ENCODE measurements at regions not wholly inside any gene's neighbourhood (a gene's known extent, or its start where the extent isn't known, plus 50 kb on each side); places are given as distances from the start of the nearest gene placed in this dataset.

DNA sequence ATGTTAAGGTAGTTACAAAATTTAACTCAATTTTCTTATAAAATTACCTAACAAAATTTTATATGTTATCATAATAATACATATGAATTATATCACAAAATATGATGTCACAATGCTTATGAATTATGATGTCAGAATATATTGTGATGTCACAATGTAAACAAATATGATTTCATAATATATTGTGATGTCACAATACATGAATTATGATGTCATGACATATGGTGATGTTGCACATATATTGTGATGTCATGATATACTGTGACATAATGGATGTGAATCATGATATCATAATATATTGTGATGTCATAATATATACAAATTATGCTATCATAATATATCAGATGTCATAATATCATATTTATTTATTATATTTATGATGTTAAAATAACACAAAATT, 1879.9 kb downstream of the TP53TG3F start:
- TF ChIP-seq ELF4 (CRISPR knock-in tag; IDR thresholded peaks at IDR 0.05; ENCODE audit: low read depth), result no peak
- TF ChIP-seq, protein P1, sequence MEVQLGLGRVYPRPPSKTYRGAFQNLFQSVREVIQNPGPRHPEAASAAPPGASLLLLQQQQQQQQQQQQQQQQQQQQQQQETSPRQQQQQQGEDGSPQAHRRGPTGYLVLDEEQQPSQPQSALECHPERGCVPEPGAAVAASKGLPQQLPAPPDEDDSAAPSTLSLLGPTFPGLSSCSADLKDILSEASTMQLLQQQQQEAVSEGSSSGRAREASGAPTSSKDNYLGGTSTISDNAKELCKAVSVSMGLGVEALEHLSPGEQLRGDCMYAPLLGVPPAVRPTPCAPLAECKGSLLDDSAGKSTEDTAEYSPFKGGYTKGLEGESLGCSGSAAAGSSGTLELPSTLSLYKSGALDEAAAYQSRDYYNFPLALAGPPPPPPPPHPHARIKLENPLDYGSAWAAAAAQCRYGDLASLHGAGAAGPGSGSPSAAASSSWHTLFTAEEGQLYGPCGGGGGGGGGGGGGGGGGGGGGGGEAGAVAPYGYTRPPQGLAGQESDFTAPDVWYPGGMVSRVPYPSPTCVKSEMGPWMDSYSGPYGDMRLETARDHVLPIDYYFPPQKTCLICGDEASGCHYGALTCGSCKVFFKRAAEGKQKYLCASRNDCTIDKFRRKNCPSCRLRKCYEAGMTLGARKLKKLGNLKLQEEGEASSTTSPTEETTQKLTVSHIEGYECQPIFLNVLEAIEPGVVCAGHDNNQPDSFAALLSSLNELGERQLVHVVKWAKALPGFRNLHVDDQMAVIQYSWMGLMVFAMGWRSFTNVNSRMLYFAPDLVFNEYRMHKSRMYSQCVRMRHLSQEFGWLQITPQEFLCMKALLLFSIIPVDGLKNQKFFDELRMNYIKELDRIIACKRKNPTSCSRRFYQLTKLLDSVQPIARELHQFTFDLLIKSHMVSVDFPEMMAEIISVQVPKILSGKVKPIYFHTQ (CRISPR knock-in tag; IDR thresholded peaks at IDR 0.05), result no peak
- ChIA-PET CTCF (no interaction called here), POLR2A (no interaction called here)
- no peak for DNase-seq (ENCODE audit: low spot score)
- Mint-ChIP-seq H3K4me3 (no peak overlapping the region), H3K27ac (no peak overlapping the region), H3K4me1 (no peaks in the 10 kb centered on the region), H3K9me3 (peaks cover 68% of the 10 kb centered on the region), H3K36me3 (peaks cover 52% of the 10 kb centered on the region), H3K27me3 (ENCODE audit: low read depth) (peaks cover 6% of the 10 kb centered on the region; the same call in 1 of the 2 replicates)
- no peak for ATAC-seq

DNA sequence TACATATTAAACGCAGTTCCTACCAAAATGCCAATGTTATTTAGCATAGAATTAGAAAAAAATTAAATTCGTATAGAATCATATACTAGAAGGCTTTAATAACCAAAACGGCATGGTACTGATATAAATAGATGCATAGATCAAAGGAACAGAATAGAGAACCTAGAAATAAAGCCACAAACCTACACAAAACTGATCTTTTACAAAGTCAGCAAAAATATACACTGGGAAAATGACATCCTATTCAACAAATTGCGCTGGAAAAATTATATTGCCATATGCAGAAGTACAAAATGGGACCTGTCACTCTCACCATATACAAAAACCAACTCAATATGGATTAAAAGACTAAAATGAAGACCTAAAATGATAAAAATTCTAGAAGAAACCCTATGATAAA, 1882.6 kb downstream of the TP53TG3F start:
- Mint-ChIP-seq H3K27ac (no peak overlapping the region), H3K27me3 (ENCODE audit: low read depth) (peaks cover 10% of the 10 kb centered on the region; the same call in 1 of the 2 replicates), H3K4me3 (no peak overlapping the region), H3K4me1 (no peaks in the 10 kb centered on the region), H3K36me3 (peaks cover 51% of the 10 kb centered on the region), H3K9me3 (peaks cover 70% of the 10 kb centered on the region)
- TF ChIP-seq MAX (CRISPR knock-in tag; IDR thresholded peaks at IDR 0.05) (no peak), ATF1 (CRISPR knock-in tag; IDR thresholded peaks at IDR 0.05) (no peak), TCF7 (CRISPR knock-in tag; IDR thresholded peaks at IDR 0.05; ENCODE audit: low read depth) (no peak), JUN (CRISPR knock-in tag; IDR thresholded peaks at IDR 0.05) (no peak), FOXJ3 (CRISPR knock-in tag; IDR thresholded peaks at IDR 0.05; ENCODE audit: borderline replicate concordance) (no peak), ZNF121 (CRISPR knock-in tag; IDR thresholded peaks at IDR 0.05) (no peak), CREM (CRISPR knock-in tag; IDR thresholded peaks at IDR 0.05) (no peak), E2F4 (CRISPR knock-in tag; IDR thresholded peaks at IDR 0.05; ENCODE audit: borderline replicate concordance, low read depth) (no peak), ERG (CRISPR knock-in tag; IDR thresholded peaks at IDR 0.05) (no peak), TP53 (CRISPR knock-in tag; IDR thresholded peaks at IDR 0.05) (no peak), ZNF317 (CRISPR knock-in tag; IDR thresholded peaks at IDR 0.05; ENCODE audit: borderline replicate concordance, low read depth) (no peak), ATF3 (CRISPR knock-in tag; conservative IDR thresholded peaks at IDR 0.05) (no peak), ZNF219 (CRISPR knock-in tag; IDR thresholded peaks at IDR 0.05; ENCODE audit: borderline replicate concordance) (no peak), SOX15 (CRISPR knock-in tag; IDR thresholded peaks at IDR 0.05) (no peak), NFYB (CRISPR knock-in tag; conservative IDR thresholded peaks at IDR 0.05; ENCODE audit: low read depth) (no peak)
- TF ChIP-seq, protein P2, sequence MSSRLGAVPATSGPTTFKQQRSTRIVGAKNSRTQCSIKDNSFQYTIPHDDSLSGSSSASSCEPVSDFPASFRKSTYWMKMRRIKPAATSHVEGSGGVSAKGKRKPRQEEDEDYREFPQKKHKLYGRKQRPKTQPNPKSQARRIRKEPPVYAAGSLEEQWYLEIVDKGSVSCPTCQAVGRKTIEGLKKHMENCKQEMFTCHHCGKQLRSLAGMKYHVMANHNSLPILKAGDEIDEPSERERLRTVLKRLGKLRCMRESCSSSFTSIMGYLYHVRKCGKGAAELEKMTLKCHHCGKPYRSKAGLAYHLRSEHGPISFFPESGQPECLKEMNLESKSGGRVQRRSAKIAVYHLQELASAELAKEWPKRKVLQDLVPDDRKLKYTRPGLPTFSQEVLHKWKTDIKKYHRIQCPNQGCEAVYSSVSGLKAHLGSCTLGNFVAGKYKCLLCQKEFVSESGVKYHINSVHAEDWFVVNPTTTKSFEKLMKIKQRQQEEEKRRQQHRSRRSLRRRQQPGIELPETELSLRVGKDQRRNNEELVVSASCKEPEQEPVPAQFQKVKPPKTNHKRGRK (CRISPR knock-in tag; IDR thresholded peaks at IDR 0.05; ENCODE audit: borderline replicate concordance), result no peak
- TF ChIP-seq, protein P3, sequence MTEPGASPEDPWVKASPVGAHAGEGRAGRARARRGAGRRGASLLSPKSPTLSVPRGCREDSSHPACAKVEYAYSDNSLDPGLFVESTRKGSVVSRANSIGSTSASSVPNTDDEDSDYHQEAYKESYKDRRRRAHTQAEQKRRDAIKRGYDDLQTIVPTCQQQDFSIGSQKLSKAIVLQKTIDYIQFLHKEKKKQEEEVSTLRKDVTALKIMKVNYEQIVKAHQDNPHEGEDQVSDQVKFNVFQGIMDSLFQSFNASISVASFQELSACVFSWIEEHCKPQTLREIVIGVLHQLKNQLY (CRISPR knock-in tag; IDR thresholded peaks at IDR 0.05), result no peak
- DNase-seq (ENCODE audit: low spot score) (no peak), ATAC-seq (no peak)
- ChIA-PET CTCF (no interaction called here), POLR2A (no interaction called here)

Measured in WTC11 (cell line).